Stimulated activated naive CD4-positive, alpha-beta T cell treated with Interleukin-2 at 50 U/mL for 16 hours (primary cell): ENCODE measurements at regions not wholly inside any gene's neighbourhood (a gene's known extent, or its start where the extent isn't known, plus 50 kb on each side); places are given as distances from the start of the nearest gene placed in this dataset.

Experiments used
- DNase-seq: peaks from one replicate; lab custom pipeline; 2025; lab: John Stamatoyannopoulos, UW

GRCh38 chr14:41986083-41986645 is 379.5 kb downstream of the LRFN5 start:
- no peak for DNase-seq

DNA sequence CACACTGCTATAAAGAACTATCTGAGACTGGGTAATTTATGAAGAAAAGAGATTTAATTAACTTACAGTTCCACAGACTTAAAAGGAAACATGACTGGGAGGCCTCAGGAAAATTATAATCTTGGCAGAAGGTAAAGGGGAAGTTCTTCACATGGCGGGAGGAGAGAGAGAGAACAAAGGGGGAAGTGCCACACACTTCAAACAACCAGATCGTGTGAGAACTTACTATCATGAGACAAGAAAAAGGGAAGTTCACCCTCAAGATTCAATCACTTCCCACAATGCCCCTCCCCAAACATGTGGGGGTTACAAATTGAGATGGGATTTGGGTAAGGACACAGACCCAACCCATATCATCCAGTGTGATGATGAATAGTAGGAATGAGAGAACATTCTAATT is 366.5 kb downstream of the LRFN5 start:
- no peak for DNase-seq

GRCh38 chr14:41972531-41972930 is 365.9 kb downstream of the LRFN5 start:
- DNase-seq, result no peak

DNA sequence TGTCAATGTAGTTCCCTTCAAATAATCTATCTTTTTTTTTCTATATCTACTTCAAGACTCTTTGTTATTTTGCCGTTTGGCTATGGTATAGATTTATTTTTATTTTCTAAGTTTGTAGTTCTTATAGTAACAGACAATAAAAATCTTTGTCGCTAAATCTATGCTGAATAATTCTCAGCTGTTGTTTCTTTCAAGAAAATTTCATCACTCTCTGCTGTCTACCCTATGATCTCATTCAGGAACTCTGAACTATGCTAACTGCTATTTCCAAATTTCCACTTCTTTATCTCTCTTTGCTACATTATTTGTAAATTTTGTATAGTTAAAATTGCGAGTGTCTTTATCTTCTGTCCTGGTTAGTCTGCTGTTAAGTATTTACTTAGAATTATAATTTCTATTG is 353.6 kb downstream of the LRFN5 start:
- no peak for DNase-seq

DNA sequence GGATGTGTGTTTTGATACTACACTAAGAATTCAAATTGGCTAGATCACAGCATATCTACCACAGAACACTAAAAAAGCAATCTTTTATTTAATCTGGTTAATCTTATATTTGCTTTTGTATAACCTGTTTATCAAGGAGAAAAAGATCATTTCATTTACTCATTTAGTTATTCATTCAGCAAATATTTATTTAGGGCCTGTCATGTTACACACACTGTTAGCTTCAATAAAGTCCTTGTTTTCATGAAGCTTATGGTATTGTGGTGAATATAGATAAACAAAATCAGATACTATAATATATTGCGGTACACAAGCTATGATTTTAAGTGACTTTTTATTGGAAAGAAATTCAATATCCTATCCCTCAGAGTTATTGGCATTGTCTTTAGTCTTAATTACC is 350.8 kb downstream of the LRFN5 start:
- DNase-seq, result no peak
